Lower lobe of right lung (tissue), 2 donors: ENCODE measurements at regions not wholly inside any gene's neighbourhood (a gene's known extent, or its start where the extent isn't known, plus 50 kb on each side); places are given as distances from the start of the nearest gene placed in this dataset.

ENCODE experiments used
- ATAC-seq, 2 donors: fragments of 200-7000 bp; cut with Tn5 transposase; one replicate each; pipeline ENCODE4 v1.9.1; 2020 to 2022; ENCODE audit warnings: mild to moderate bottlenecking in 2 of 2, moderate library complexity in 2 of 2
- DNase-seq: peaks from one replicate; pipeline ENCODE4 v3.0.0-alpha.2; 2020
- H3K27ac ChIP-seq: fragments of 200-600 bp; one replicate; pipeline ENCODE4 v1.8.0; 2022
- H3K27me3 ChIP-seq: fragments of 200-600 bp; one replicate; pipeline ENCODE4 v1.8.0; 2022; ENCODE audit warnings: low read depth
- H3K36me3 ChIP-seq: fragments of 200-600 bp; one replicate; pipeline ENCODE4 v1.8.0; 2022; ENCODE audit warnings: mild to moderate bottlenecking
- H3K4me1 ChIP-seq: fragments of 200-600 bp; one replicate; pipeline ENCODE4 v1.8.0; 2022
- H3K4me3 ChIP-seq: fragments of 200-600 bp; one replicate; pipeline ENCODE4 v1.8.0; 2022; ENCODE audit warnings: mild to moderate bottlenecking
- H3K9me3 ChIP-seq: fragments of 200-600 bp; one replicate; pipeline ENCODE4 v1.8.0; 2022
- CTCF ChIP-seq: fragments of 200-600 bp; IDR thresholded peaks from one replicate; pipeline ENCODE4 v1.8.0; 2022; ENCODE audit warnings: antibody characterized with exemption, mild to moderate bottlenecking
- intact Hi-C: fragments of 100-400 bp; cut with DNase I; formaldehyde crosslinking; loops from one replicate; pipeline ENCODE4 v1.11.0; 2022
- donor health status: DM: no; HTN: yes; CAD: no; lungs with severe emphysema.

GRCh38 chr11:8823174-8823742 is 87.7 kb upstream of the AKIP1 start:
- no peaks in the 10 kb centered on the region for H3K36me3 ChIP-seq
- DNase-seq (no peak), ATAC-seq (no peak)
- no peak for TF ChIP-seq CTCF
- intact Hi-C loops = no loop called here
- H3K27ac ChIP-seq = no peak overlapping the region
- H3K9me3 ChIP-seq = no peaks in the 10 kb centered on the region
- H3K4me3 ChIP-seq = no peak overlapping the region
- H3K4me1 ChIP-seq = peaks cover 26% of the 10 kb centered on the region
- no peaks in the 10 kb centered on the region for H3K27me3 ChIP-seq

- TF ChIP-seq CTCF = no peak
- Histone ChIP-seq H3K36me3 (no peaks in the 10 kb centered on the region), H3K9me3 (no peaks in the 10 kb centered on the region), H3K27me3 (no peaks in the 10 kb centered on the region), H3K4me1 (peaks cover 29% of the 10 kb centered on the region), H3K27ac (peak overlapping the region; percentile 11), H3K4me3 (no peak overlapping the region)
- no peak for DNase-seq
- ATAC-seq = no peak
- intact Hi-C loops = no loop called here
Observed at GRCh38 chr11:8826139-8826786, 84.7 kb upstream of the AKIP1 start.

- Histone ChIP-seq H3K36me3 (no peaks in the 10 kb centered on the region), H3K9me3 (no peaks in the 10 kb centered on the region), H3K27me3 (no peaks in the 10 kb centered on the region), H3K27ac (peak overlapping the region; percentile 11), H3K4me1 (peaks cover 29% of the 10 kb centered on the region), H3K4me3 (no peak overlapping the region)
- no peak for DNase-seq
- TF ChIP-seq CTCF = no peak
- ATAC-seq = peak; percentile 52 to 54
- intact Hi-C loops = no loop called here
Observed at GRCh38 chr11:8826901-8827560, 84.0 kb upstream of the AKIP1 start.

GRCh38 chr11:8828046-8828445 is 82.9 kb upstream of the AKIP1 start:
- no peaks in the 10 kb centered on the region for H3K27me3 ChIP-seq
- H3K9me3 ChIP-seq = no peaks in the 10 kb centered on the region
- no peak for ATAC-seq
- intact Hi-C loops = no loop called here
- no peak for DNase-seq
- peaks cover 39% of the 10 kb centered on the region for H3K4me1 ChIP-seq
- no peak overlapping the region for H3K4me3 ChIP-seq
- H3K36me3 ChIP-seq = no peaks in the 10 kb centered on the region
- no peak for TF ChIP-seq CTCF
- H3K27ac ChIP-seq = no peak overlapping the region

- Histone ChIP-seq H3K36me3 (no peaks in the 10 kb centered on the region), H3K27ac (no peak overlapping the region), H3K27me3 (no peaks in the 10 kb centered on the region), H3K9me3 (no peaks in the 10 kb centered on the region), H3K4me1 (peaks cover 46% of the 10 kb centered on the region), H3K4me3 (no peak overlapping the region)
- DNase-seq = no peak
- no peak for TF ChIP-seq CTCF
- intact Hi-C loops = no loop called here
- peak; percentile 30 to 31 for ATAC-seq
Observed at GRCh38 chr11:8828580-8829361, 82.2 kb upstream of the AKIP1 start.
